GM12878 (cell line): ENCODE measurements at regions not wholly inside any gene's neighbourhood (a gene's known extent, or its start where the extent isn't known, plus 50 kb on each side); places are given as distances from the start of the nearest gene placed in this dataset.

Experiments used
- ATAC-seq: fragments of 200-7000 bp; cut with Tn5 transposase; 3 replicates; pipeline ENCODE4 v1.9.1; 2020; ENCODE audit warnings: mild to moderate bottlenecking, moderate library complexity
- BruUV-seq: library from RNA; stranded (reverse); fragments of 400-500 nt; replicated peaks from 2 replicates; lab custom pipeline; 2021; lab: Mats Ljungman, UMichigan
- CTCF ChIA-PET: fragments of 300-600 bp; sonication (Branson Sonifier 250); formaldehyde crosslinking; extraction: SDS; loops from one replicate; lab custom pipeline; 2021; ENCODE audit warnings: inconsistent platforms; lab: Yijun Ruan, JAX
- POLR2A ChIA-PET: fragments of 350-600 bp; formaldehyde crosslinking; extraction: SDS; loops from one replicate; lab custom pipeline; 2021; ENCODE audit warnings: inconsistent platforms; lab: Charles Lee
- RAD21 ChIA-PET: fragments of 300-600 bp; sonication (Branson Sonifier 250); formaldehyde crosslinking; loops from one replicate; lab custom pipeline; 2023; ENCODE audit warnings: antibody characterized with exemption; ENCODE audit not compliant: unreplicated experiment; lab: Charles Lee
- SMC1A ChIA-PET: fragments of 300-600 bp; sonication (Branson Sonifier 250); formaldehyde crosslinking; loops from one replicate; lab custom pipeline; 2023; ENCODE audit not compliant: unreplicated experiment, uncharacterized antibody; lab: Charles Lee
- DNase-seq: peaks from one replicate; pipeline ENCODE4 v3.0.0-alpha.2; 2011; ENCODE audit warnings: low read depth, low spot score
- FAIRE-seq: peaks from 3 replicates; lab custom pipeline; 2011; peaks lifted over from hg19 to GRCh38; lab: Jason Lieb, UNC
- H2AFZ ChIP-seq: 2 replicates; pipeline ENCODE4 v1.6.0; 2011; ENCODE audit warnings: low read depth, low read length, control low read depth; ENCODE audit not compliant: control insufficient read depth
- H3K27ac ChIP-seq: 2 replicates; pipeline ENCODE4 v1.5.1; 2011; ENCODE audit warnings: control low read depth; ENCODE audit not compliant: control insufficient read depth, insufficient read depth
- H3K27me3 ChIP-seq, 2 experiments: replicated peaks in 1 of 2; 2 replicates each; pipeline versions ENCODE4 v1.6.0 to v1.6.1; 2011; ENCODE audit warnings: low read length in 1 of 2; ENCODE audit not compliant: control insufficient read depth in 2 of 2, insufficient read depth in 2 of 2
- H3K36me3 ChIP-seq, 2 experiments: 2 replicates each; pipeline ENCODE4 v1.5.1; 2011; ENCODE audit warnings: low read length in 1 of 2; ENCODE audit not compliant: control insufficient read depth in 2 of 2, insufficient read depth in 2 of 2
- H3K4me1 ChIP-seq: 2 replicates; pipeline ENCODE4 v1.6.1; 2011; ENCODE audit warnings: mild to moderate bottlenecking, low read length, moderate library complexity, mixed read lengths; ENCODE audit not compliant: control insufficient read depth, insufficient read depth
- H3K4me2 ChIP-seq: 2 replicates; pipeline ENCODE4 v1.6.0; 2011; ENCODE audit warnings: control low read depth; ENCODE audit not compliant: control insufficient read depth, insufficient read depth
- H3K4me3 ChIP-seq: fragments of 200-600 bp; sonication (generic); 2 replicates; pipeline ENCODE4 v1.5.1; 2016
- H3K79me2 ChIP-seq: 2 replicates; pipeline ENCODE4 v1.6.0; 2011; ENCODE audit warnings: low read length; ENCODE audit not compliant: control insufficient read depth, insufficient read depth
- H3K9ac ChIP-seq: 2 replicates; pipeline ENCODE4 v1.8.0; 2011; ENCODE audit warnings: low read length, control low read depth, mixed read lengths; ENCODE audit not compliant: control insufficient read depth, insufficient read depth
- H3K9me3 ChIP-seq: replicated peaks from 3 replicates; pipeline ENCODE4 v1.5.1; 2011; ENCODE audit warnings: mild to moderate bottlenecking, low read length; ENCODE audit not compliant: control insufficient read depth, insufficient read depth
- H4K20me1 ChIP-seq: 2 replicates; pipeline ENCODE4 v1.6.0; 2011; ENCODE audit not compliant: control insufficient read depth, insufficient read depth
- BRCA1 ChIP-seq: IDR thresholded peaks from 2 replicates; pipeline ENCODE4 v1.6.1; 2011; ENCODE audit warnings: low read depth, low read length, improper control_type of control experiment
- PAX5 ChIP-seq: IDR thresholded peaks from 2 replicates; pipeline ENCODE4 v1.6.1; 2011; ENCODE audit warnings: low read depth, low read length, borderline replicate concordance
- POU2F2 ChIP-seq: IDR thresholded peaks from 3 replicates; pipeline ENCODE4 v1.6.1; 2011; ENCODE audit warnings: low read depth, mild to moderate bottlenecking, low read length, borderline replicate concordance
- WGBS: methylation state at CpG from one replicate; pipeline ENCODE4 v1.1.6; 2016; ENCODE audit warnings: low lambda C conversion rate; ENCODE audit not compliant: insufficient replicate concordance, insufficient coverage; ENCODE audit errors: missing lambda C conversion rate; 5-methylcytosine and 5-hydroxymethylcytosine counted together
- in situ Hi-C: fragments of 300-500 bp; cut with MboI; formaldehyde crosslinking; loops from 9 replicates; pipeline ENCODE4 v1.14.3; 2018; ENCODE audit warnings: mixed read lengths
- intact Hi-C: fragments of 100-400 bp; cut with micrococcal nuclease; formaldehyde crosslinking; loops from one replicate; pipeline ENCODE4 v1.14.2; 2022; ENCODE audit not compliant: unreplicated experiment
- TF ChIP-seq, protein P1 (sequence below): fragments of 450-650 bp; IDR thresholded peaks from 2 replicates; pipeline ENCODE4 v1.6.1; 2017; ENCODE audit warnings: mild to moderate bottlenecking, low read depth, inconsistent platforms; ENCODE audit not compliant: poor library complexity, severe bottlenecking
- TF ChIP-seq, protein P2 (sequence below): IDR thresholded peaks from 2 replicates; pipeline ENCODE4 v1.6.1; 2011; ENCODE audit warnings: low read depth, low read length, improper control_type of control experiment, borderline replicate concordance

GRCh38 chr4:55727746-55728145, 91.6 kb upstream of the NMU start:
- intact Hi-C loops, result no loop called here
- BruUV-seq, result no TSS peak
- ChIA-PET POLR2A (interaction anchor here (0.6 kb wide), 1 partner anchor 341 kb away, joined by 4 read pairs; no protein-coding TSS in a partner anchor), SMC1A (interaction anchor here (0.7 kb wide), 1 partner anchor 131 kb away, joined by 3 read pairs; no protein-coding TSS in a partner anchor), RAD21 (no interaction called here), CTCF (no interaction called here)
- WGBS, result 27% methylated on average over 2 of the region's 2 CpGs
- no peak for DNase-seq
- no peak overlapping the region for H3K9ac ChIP-seq
- H4K20me1 ChIP-seq, result no peaks in the 10 kb centered on the region
- FAIRE-seq, result no peak
- no peaks in the 10 kb centered on the region for H3K27me3 ChIP-seq
- no peaks in the 10 kb centered on the region for H3K79me2 ChIP-seq
- in situ Hi-C loops, result no loop called here
- no peaks in the 10 kb centered on the region for H3K36me3 ChIP-seq
- H3K4me1 ChIP-seq, result no peaks in the 10 kb centered on the region; the same call in 1 of the 2 replicates
- H3K27ac ChIP-seq, result no peak overlapping the region
- no peak overlapping the region for H3K4me3 ChIP-seq
- no peaks in the 10 kb centered on the region for H3K9me3 ChIP-seq
- no peak for TF ChIP-seq PAX5
- TF ChIP-seq, protein P1, sequence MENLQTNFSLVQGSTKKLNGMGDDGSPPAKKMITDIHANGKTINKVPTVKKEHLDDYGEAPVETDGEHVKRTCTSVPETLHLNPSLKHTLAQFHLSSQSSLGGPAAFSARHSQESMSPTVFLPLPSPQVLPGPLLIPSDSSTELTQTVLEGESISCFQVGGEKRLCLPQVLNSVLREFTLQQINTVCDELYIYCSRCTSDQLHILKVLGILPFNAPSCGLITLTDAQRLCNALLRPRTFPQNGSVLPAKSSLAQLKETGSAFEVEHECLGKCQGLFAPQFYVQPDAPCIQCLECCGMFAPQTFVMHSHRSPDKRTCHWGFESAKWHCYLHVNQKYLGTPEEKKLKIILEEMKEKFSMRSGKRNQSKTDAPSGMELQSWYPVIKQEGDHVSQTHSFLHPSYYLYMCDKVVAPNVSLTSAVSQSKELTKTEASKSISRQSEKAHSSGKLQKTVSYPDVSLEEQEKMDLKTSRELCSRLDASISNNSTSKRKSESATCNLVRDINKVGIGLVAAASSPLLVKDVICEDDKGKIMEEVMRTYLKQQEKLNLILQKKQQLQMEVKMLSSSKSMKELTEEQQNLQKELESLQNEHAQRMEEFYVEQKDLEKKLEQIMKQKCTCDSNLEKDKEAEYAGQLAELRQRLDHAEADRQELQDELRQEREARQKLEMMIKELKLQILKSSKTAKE, result no peak
- no peak for TF ChIP-seq BRCA1
- TF ChIP-seq POU2F2, result no peak
- TF ChIP-seq, protein P2, sequence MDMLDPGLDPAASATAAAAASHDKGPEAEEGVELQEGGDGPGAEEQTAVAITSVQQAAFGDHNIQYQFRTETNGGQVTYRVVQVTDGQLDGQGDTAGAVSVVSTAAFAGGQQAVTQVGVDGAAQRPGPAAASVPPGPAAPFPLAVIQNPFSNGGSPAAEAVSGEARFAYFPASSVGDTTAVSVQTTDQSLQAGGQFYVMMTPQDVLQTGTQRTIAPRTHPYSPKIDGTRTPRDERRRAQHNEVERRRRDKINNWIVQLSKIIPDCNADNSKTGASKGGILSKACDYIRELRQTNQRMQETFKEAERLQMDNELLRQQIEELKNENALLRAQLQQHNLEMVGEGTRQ, result no peak
- no peak overlapping the region for H3K4me2 ChIP-seq
- H2AFZ ChIP-seq, result no peak overlapping the region
- no peak for ATAC-seq
